Fibroblast of mammary gland (primary cell): ENCODE measurements at regions not wholly inside any gene's neighbourhood (a gene's known extent, or its start where the extent isn't known, plus 50 kb on each side); places are given as distances from the start of the nearest gene placed in this dataset.
A peak's percentile ranks its signal among the peaks of the same experiment; 100 is the strongest.

Experiments used
- DNase-seq: peaks from one replicate; pipeline ENCODE4 v3.0.0-alpha.2; 2010; ENCODE audit warnings: low read depth
- H3K4me3 ChIP-seq: 2 replicates; pipeline ENCODE4 v1.5.1; 2011; ENCODE audit warnings: low read depth, mild to moderate bottlenecking, low read length, moderate library complexity; ENCODE audit not compliant: control insufficient read depth
- CTCF ChIP-seq: conservative IDR thresholded peaks from 2 replicates; pipeline ENCODE4 v1.5.1; 2011; ENCODE audit warnings: low read depth, low read length, inconsistent platforms; ENCODE audit not compliant: control insufficient read depth, insufficient read depth

- no peak for DNase-seq
- TF ChIP-seq CTCF, result no peak
Measured at GRCh38 chr4:180665481-180665880, 1577.7 kb upstream of the TENM3 start.

GRCh38 chr4:180665994-180666824 lies 1577.0 kb upstream of the TENM3 start:
- no peak overlapping the region for H3K4me3 ChIP-seq
- TF ChIP-seq CTCF, result peak; percentile 71
- DNase-seq, result peak; percentile 68

More at GRCh38 chr4:180665481-180665880, 1577.7 kb upstream of the TENM3 start:
- H3K4me3 ChIP-seq, result no peak overlapping the region

- no peak for TF ChIP-seq CTCF
- DNase-seq, result no peak
- no peak overlapping the region for H3K4me3 ChIP-seq
Measured at GRCh38 chr4:180668732-180669131, 1574.5 kb upstream of the TENM3 start.

GRCh38 chr4:180669680-180670079 lies 1573.5 kb upstream of the TENM3 start:
- no peak for DNase-seq
- no peak for TF ChIP-seq CTCF
- no peak overlapping the region for H3K4me3 ChIP-seq

GRCh38 chr4:180674619-180675358 lies 1568.4 kb upstream of the TENM3 start:
- TF ChIP-seq CTCF, result no peak
- DNase-seq, result no peak
- no peak overlapping the region for H3K4me3 ChIP-seq

- H3K4me3 ChIP-seq, result no peak overlapping the region
- TF ChIP-seq CTCF, result no peak
- no peak for DNase-seq
Measured at GRCh38 chr4:180675359-180675650, 1567.9 kb upstream of the TENM3 start.
